Limb (tissue), 2 donors: ENCODE measurements at regions not wholly inside any gene's neighbourhood (a gene's known extent, or its start where the extent isn't known, plus 50 kb on each side); places are given as distances from the start of the nearest gene placed in this dataset.
"Not testable (repeated sequence)": the region's sequence is repeated elsewhere in the genome, so short reads cannot be mapped to it uniquely, and the experiment has no call there.

ENCODE experiments used
- DNase-seq, 2 donors: peaks; one replicate each; pipeline ENCODE4 v3.0.0-alpha.2; 2016; ENCODE audit errors: extremely low spot score in 2 of 2

DNA sequence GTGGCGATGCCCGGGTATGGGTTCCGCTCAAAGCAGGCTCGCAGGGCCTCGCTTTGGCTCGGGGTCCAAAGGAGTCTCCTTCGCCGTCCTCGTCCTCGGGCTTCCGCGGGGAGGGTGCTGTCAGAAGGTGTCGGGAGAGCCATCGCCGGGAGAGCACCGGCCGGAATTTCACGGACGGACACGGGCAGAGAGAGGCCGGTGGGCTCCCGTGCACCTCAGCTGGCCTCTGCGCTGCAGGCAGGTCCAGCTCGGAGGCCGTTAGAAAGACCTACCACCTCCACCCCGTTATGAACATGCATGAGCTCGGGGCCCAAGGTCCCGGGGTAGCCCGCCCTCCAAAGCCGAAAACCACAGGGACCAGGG, 1846.0 kb upstream of the DEFB115 start:
- not testable (repeated sequence) for DNase-seq

DNA sequence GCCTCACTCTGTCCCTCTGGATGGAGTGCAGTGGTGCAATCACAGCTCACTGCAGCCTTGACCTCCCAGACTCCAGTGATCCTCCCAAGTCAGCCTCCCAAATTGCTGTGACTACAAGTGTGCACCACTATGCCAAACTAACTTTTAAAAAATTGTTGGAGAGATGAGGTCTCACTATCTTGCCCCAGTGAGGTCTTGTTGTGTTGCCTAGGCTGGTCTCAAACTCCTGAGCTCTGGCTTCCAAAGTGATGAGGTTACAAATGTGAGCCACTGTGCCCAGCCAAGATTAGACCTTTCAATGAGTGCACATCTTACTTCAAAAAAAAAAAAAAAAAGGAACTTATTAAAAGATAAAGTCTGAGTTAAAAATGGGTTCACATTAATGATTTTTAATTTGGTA, 1838.1 kb upstream of the DEFB115 start:
- DNase-seq = no peak

DNA sequence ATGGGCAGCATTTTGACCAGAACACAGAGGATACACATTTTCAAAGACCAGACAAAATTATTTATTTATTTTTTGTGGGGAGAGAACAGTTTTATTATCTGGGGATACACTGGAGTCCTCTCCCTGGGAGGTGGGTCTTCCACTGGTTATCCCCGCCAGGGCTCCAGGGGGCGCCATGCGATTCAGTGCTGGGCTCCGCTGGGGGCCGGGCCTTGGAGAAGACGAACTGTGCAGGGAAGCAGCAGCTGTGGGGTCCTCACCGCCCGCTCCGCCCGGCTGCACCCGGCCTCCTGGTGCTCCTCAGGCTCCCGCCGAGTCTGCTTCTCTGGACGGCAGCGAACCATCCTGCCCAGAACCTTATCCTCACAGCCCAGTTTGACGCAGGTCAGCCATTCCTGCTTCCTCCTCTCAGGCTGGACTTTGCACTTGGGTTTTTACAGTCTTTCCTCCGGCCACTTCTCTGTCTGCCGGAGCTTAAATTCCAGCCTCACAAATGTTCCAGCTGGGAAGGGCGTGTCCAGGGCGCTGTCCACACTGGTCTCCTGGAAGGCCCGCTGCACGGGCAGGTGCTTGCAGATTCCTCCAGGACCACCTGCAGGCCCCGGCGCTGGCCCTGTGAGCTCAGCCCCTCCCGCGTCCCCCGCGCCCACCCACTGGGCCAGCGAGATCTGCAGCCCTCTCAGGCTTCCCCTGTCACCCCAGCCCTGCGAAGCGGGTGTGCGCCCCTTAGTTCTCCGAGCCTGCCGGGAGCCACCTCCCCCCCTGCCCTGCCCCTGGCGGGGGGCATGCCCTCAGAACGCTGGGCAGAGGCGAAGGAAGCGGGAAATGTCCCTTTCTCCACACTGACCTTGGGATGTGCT, 1830.0 kb upstream of the DEFB115 start:
- DNase-seq = no peak

DNA sequence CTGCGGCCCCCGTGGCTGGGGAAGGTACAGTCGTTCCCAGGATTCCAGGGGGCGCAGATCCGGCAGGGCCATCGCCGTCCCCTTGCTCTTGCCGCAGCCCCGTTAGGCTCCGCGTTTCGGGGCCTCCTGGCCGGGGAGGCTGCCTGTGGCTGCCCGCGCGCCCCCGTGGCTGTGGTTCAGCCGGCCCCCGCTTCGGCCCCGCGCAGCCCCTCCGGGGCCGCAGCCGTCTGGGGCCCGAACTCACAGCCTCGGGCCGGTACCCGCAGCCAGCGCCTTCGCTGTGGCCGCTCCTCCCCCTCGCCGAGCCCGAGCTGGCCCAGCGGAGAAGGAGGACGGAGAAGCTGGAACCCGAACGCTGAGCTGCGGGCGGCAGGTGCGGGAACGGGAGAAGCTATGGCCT, 1826.9 kb upstream of the DEFB115 start:
- no peak for DNase-seq

DNA sequence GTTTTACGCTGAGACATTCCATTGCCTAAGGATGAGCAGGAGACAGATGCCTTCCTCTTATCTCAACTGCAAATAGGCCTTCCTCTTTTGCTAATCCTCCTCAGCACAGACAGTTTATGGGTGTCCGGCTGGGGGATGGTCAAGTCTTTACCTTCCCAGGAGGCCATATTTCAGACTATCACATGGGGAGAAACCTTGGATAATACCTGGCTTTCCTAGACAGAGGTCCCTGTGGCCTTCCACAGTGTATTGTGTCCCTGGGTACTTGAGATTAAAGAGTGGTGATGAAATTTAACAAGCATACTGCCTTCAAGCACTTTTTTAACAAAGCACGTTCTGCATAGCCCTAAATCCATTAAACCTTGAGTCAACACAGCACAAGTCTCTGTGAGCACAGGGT, 1816.7 kb upstream of the DEFB115 start:
- not testable (repeated sequence) for DNase-seq

DNA sequence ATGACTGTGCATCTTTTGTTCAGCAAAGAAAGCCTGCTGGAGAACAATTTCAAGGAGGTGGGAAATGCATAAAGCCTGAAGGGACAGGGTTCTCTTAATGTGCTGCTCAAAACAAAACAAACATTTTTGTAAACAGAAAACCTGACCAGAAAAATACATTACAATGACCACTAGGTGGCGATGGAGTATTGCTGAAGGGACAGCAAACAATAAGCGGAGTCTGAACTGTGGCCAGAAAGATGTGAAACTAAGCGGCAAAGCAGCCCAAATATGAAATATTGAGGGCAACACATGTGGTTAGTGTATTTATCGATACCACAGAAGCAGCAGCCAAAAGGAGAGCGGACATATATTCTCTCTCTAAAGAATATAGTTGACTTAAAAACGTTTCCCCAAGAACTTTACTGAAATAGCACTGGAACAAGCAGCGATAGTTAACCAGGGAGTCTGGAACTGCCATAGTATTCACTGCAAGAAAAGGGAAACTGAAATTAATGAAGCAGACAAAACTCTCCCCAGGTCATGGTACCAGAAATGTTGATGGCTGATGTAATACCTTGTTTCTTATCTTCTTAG, 1814.2 kb upstream of the DEFB115 start:
- peak in 1 of 2 donors; percentile 35 for DNase-seq

DNA sequence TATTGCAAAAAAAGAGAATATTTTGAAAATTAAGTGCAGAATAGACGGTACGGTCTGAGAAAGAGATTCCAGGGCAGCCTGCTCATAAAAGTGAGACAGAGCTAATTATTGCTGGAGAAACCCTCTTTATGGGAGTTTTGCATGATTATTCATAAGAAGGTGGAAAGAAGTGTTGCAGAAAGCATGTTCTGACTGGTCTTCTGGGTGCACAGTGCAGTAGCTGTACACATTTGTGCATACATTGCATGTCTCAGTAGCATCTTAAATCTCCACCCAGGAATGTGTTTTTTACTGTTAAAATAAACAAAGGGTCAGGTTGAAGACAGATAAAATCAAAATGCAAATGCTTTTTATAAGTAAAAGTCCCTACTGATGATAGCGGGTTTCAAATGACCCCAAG, 1813.6 kb upstream of the DEFB115 start:
- DNase-seq = no peak

DNA sequence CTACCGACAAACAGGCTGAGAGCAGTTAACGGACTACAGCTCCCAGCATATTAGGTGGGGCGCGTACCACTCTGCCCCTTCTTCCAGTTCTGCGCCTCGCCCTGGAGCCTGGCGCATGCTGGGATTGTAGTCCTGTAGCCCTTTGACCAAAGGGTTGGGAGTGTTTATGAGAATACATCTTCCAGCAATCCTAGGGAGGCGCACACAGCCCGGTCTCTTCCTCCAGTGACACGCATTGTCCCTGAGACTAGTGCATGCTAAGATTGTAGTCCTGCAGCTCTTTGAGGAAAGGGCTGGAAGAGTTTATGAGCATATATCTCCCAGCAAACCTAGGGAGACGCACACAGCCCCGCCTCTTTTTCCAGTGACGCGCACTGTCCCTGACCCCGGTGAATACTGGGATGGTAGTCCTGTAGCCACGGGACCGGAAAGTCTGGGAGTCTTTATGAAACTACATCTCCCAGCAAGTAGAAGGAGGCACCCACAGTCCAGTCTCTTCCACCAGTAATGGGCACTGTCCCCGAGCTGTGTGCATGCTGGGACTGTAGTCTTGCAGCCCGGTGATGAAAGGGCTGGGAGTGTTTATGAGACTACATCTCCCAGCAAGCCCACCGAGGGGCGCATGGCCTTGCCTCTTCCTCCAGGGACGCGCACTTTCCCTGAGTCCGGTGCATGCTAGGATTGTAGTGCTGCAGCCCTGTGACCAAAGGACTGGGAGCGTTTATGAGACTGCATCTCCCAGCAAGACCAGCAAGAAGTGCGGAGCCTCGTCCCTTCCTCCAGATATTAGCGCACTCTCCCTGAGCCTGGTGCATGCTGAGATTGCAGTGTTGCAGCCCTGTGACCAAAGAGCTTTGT, 1812.2 kb upstream of the DEFB115 start:
- DNase-seq = peak in 1 of 2 donors; percentile 10

DNA sequence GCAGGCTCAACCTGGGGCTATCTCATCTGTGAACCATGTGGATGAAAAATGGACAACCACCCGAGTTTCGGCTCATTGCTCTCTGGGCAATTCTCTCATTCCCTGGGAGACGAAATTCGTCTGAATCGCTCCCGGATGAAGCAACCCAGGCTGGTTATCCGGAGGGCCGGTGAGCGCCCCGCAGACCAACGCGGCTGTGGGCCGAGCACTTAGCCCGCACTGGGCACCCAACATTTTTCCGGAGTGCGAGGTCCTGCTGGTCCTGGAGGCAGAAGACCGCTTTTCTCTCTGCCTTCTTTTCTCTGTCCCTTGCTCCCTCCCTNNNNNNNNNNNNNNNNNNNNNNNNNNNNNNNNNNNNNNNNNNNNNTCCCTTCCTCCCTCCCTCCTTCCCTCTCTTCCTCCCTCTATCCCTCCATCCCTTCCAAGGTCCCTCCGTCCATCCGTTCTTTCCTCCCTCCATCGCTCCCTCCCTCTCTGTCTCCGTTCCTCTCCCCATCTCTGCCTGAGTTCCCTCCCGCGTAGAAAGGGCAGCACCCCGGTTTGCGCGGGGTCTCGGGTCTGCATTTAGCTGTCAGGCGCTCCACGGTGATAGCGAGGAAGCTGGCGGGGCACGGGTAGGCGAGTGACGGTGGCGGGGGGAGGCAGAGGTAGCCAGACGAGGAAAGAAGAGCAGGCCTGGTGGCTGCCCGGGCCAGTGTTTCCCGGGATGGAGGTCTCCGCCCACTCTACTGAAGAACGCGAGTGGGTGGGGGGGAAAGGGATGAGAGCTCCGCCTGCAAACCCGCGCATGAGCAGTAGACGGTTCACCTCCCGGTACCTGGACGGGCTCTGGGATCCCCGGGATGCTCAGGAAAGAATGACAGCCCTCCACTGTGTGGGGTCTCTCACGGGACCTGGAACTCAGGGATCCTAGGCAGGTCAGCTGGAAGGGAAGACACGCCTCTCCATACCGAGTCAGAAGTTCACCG, 1809.7 kb upstream of the DEFB115 start:
- DNase-seq = not testable (repeated sequence)

DNA sequence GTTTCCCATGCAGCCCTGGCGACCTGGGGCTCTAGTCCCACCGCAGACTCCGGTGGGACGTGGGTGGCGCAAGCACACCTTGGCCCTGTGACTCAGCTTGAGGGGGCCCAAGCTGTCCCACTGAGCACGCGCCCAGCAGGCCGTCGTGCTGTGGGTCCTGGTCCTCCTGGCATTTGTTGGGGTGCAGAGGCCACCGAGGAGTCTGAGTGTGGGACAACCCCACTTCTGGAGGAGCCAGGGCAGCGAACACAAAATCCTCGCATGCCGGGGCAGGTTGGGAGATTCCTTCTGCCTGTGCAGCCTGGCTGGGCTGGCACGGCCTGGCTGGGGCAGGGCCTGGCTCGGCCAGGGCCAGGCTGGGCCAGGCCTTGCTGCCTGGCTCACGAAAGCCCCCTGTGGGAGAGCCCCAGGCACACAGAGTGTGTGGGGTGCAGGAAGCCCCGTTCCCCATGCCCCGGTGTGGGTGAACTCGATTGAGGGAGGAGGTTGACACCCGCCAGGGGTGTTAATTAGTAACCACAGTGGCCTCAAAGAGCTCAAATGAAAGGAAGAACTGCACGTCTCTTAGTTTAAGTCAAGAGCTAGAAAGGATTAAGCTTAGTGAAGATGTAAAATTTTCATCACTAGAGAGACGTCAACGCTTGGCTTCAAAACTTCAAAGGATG, 1808.5 kb upstream of the DEFB115 start:
- no peak for DNase-seq

DNA sequence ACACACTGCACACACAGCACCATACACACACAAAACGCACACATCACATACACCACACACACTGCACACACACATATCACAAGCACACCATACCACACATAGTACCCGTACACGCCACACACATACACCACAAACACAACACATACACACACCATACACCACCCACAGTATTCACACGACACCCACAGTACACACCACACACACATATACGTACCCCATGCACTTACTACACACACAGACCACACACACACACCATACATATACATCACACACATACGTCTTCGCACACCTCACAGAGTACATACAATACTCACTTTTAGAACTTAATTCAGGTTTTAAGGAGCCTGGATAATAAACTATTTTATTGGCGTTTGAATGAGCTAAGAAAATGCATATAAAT, 1805.3 kb upstream of the DEFB115 start:
- no peak for DNase-seq

DNA sequence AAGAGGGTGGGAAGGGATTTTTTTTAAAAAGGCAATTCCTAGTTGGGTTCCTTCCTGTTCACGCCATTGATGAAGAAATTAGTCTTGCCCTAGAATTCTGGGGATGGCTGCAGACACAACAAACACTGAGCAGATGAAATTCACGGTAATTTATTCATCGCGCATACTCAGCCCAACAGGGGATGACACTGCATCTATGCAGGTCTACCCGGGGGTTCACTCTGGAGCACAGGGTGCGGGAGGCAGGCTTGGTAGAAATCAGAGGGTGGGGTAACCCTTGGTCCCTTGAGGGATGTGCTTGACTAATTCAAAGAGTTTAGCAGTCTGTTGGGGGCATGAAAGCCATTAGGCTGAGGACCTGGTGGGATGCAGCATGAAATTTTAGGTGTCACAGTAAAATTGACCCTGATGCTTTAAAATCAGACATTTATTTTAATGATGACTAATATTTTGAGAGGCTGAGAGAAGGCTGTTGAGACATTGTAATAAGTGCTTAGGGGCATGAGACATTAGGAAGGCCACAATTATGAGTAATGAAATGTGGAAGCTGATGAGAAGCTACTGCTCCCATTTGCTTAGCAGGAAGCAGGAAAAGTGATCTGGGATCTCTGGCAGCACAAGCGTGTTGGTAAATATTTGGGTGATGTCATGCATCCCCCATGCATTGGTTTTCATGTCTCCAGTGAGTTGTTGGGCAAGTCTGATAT, 1800.3 kb upstream of the DEFB115 start:
- DNase-seq = not testable (repeated sequence)

DNA sequence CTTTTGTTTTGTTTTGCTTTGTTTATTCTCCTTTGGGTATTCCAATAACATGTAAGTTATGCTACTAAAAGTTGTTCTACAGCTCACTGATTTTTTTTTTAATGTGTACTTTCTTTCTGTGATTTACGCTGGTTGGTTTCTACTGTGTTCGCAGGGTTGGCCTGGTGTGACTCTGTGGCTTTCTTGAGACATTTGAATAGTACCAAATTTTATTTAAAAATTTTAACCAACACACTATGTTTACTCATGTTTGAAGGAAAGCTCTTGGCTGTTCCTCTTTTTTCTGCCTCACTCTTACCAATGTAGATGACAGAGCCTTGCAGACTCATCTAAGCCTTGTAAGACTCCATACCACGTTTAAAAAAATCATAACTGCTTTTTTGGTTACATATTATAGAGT, 1784.9 kb upstream of the DEFB115 start:
- DNase-seq = no peak

DNA sequence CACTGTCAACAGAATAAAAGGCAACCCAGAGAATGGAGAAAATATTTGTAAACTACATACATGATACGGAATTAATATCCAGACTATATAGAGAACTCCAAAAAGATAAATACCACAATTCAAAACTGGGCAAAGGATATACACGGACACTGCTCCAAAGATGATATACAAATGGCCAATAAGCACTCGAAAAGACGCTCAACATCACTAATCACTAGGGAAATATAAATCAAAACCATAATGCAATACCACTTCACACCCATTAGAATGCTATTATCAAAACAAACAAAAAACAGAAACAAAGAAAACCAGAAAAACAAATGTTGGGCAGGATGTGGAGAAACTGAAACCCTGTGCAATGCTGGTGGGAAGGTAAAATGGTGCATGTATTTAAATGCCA, 1764.6 kb upstream of the DEFB115 start:
- not testable (repeated sequence) for DNase-seq

DNA sequence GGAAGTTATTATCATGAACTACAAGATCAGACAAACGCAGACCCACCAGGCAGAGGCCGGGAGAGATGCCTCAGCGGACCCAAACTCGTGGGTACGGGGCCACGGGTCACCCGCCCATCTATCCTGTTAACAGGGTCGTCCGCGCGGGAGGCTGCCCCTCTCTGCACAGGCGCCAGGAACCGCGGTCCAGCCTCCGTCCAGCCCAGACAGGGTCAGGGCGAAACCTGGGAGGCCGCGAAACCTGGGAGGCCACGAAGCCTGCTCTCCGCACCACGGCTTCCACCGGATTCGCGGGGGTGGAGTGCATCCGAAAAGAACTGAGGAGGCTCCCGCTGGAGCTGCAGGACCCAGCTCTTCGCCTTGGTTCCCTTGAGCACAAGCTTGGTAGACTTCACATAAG, 1760.7 kb upstream of the DEFB115 start:
- DNase-seq = not testable (repeated sequence)

DNA sequence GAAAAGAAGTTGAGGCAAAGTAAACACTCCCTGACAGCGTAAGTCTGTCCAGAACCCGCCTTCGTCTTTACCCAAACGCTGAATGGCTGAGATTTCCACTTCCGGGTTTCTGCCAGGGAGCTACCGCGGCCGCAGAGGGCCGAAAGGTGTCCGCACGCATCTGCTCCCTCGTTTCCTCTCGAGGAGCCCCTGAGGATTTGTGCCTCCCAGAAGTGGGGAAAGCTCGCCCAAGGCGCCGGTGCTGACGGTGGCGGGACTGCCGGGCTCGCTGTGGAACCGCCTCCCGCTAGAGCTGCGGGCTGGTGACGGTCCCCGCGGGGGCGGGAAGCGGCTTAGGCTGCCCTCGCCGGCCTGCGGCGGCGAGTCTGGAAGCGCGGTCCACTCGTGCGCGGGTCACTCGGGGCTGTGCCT, 1760.2 kb upstream of the DEFB115 start:
- peak in 1 of 2 donors; percentile 23 for DNase-seq

DNA sequence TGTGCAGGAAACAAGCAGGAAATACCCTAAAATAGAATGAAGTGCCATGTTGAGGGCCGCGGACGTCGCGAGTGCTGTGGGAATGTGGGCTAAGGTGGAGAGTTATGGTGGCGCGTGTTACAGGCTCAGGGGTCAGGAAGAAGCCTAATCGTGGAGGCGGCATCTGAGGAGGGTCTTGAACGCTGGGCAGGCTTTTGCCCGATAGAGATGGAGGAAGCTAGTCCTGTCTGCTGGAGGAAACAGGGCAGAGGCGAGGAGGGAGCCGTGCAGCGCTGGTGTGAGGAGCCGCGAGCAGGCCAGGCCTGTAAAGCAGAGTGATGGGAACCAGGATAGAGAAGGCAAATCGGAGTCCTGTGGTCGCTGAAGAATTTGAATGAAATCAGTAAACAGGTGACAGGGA, 1759.8 kb upstream of the DEFB115 start:
- DNase-seq = peak in 1 of 2 donors; percentile 26

DNA sequence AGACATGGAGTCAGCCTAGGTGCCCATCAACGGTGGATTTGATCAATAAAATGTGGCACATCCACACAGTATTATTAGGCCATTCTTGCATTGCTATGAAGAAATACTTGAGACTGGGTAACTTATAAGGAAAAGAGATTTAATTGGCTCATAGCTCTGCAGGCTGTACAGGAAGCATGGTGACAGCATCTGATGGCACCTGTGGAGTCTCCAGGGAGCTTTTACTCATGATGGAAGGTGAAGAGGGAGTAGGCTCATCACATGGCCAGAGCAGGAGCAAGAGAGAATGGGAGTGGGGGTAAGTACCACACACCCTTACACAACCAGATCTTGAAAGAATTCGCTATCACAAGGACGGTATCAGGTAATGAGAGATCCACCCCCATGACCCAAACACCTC, 1756.7 kb upstream of the DEFB115 start:
- not testable (repeated sequence) for DNase-seq

DNA sequence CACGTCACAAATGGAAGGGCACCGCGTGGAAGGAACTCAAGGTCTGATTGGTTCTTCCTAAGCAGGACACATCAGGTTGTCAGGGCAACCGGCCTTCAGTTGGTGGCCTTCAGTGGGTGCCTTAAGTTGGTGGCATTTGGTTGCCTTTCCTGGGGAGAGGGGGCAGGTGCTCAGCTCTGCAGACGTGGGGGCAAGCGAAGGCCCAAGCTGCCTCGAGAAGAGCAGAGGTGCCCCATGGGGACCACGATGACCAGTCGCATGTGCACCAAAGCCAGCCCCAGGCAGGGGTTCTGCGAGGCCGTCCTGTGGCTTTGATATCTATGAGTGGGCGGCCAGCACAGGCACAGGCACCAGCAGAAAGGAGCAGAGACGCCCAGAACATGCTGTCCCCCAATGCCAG, 1742.8 kb upstream of the DEFB115 start:
- not testable (repeated sequence) for DNase-seq

DNA sequence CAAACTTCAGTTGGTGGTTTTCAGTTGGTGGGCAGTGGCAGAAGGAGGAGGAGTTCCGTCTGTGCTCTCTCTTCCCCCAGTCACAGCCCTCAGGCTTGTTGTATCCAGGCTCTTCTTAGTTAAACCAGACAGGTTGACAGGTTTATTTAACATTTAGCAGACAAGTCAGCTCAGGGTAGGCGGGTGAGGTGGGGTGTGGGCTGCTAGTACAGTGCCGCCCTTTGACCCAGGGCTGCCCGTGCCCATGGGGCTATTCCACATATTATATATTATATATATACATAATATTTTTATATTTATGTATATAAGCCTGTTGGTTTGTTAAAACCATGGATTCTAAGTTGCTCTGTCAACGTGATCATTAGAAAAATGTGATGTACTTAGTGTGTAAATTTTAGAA, 1740.6 kb upstream of the DEFB115 start:
- DNase-seq = not testable (repeated sequence)
